Renal cortical epithelial cell (primary cell): ENCODE measurements at regions not wholly inside any gene's neighbourhood (a gene's known extent, or its start where the extent isn't known, plus 50 kb on each side); places are given as distances from the start of the nearest gene placed in this dataset.

Source experiments
- DNase-seq: peaks from one replicate; pipeline ENCODE4 v3.0.0-alpha.2; 2011; ENCODE audit warnings: low read depth

GRCh38 chr4:15291122-15291521 lies 136.7 kb upstream of the C1QTNF7 start:
- DNase-seq = peak; percentile 1

GRCh38 chr4:15293711-15294110 lies 134.1 kb upstream of the C1QTNF7 start:
- DNase-seq = no peak

- no peak for DNase-seq
These were observed 133.6 kb upstream of the C1QTNF7 start for GRCh38 chr4:15294202-15294601.

- no peak for DNase-seq
These were observed 133.0 kb upstream of the C1QTNF7 start for GRCh38 chr4:15294832-15295231.

- DNase-seq = no peak
These were observed 132.2 kb upstream of the C1QTNF7 start for GRCh38 chr4:15295421-15296162.

GRCh38 chr4:15297344-15297743 lies 130.5 kb upstream of the C1QTNF7 start:
- DNase-seq = no peak

- DNase-seq = no peak
These were observed 128.2 kb upstream of the C1QTNF7 start for GRCh38 chr4:15299627-15300026.

GRCh38 chr4:15303052-15303641 lies 124.7 kb upstream of the C1QTNF7 start:
- peak; percentile 68 for DNase-seq

- DNase-seq = no peak
These were observed 112.9 kb upstream of the C1QTNF7 start for GRCh38 chr4:15314974-15315373.

- no peak for DNase-seq
These were observed 110.6 kb upstream of the C1QTNF7 start for GRCh38 chr4:15317246-15317645.

GRCh38 chr4:15318621-15319348 lies 109.0 kb upstream of the C1QTNF7 start:
- no peak for DNase-seq

- no peak for DNase-seq
These were observed 107.6 kb upstream of the C1QTNF7 start for GRCh38 chr4:15320121-15320678.

GRCh38 chr4:15322006-15322405 lies 105.8 kb upstream of the C1QTNF7 start:
- DNase-seq = no peak

- peak; percentile 53 for DNase-seq
These were observed 101.8 kb upstream of the C1QTNF7 start for GRCh38 chr4:15325987-15326386.

GRCh38 chr4:15327311-15328298 lies 100.2 kb upstream of the C1QTNF7 start:
- no peak for DNase-seq

GRCh38 chr4:15331930-15332329 lies 95.9 kb upstream of the C1QTNF7 start:
- DNase-seq = no peak

GRCh38 chr4:15332377-15332776 lies 95.5 kb upstream of the C1QTNF7 start:
- DNase-seq = no peak

- DNase-seq = peak; percentile 91
These were observed 93.9 kb upstream of the C1QTNF7 start for GRCh38 chr4:15333692-15334633.

GRCh38 chr4:15336410-15337167 lies 91.2 kb upstream of the C1QTNF7 start:
- DNase-seq = peak; percentile 95
